Mesendoderm (in vitro differentiated cells): ENCODE measurements at regions not wholly inside any gene's neighbourhood (a gene's known extent, or its start where the extent isn't known, plus 50 kb on each side); places are given as distances from the start of the nearest gene placed in this dataset.

Experiments used
- DNase-seq: peaks from one replicate; pipeline ENCODE4 v3.0.0; 2013
- H2AK5ac ChIP-seq: 2 replicates; pipeline ENCODE4 v1.6.1; 2013; ENCODE audit warnings: low read length, inconsistent platforms
- H2BK120ac ChIP-seq: 2 replicates; pipeline ENCODE4 v1.6.1; 2013; ENCODE audit warnings: low read depth, mild to moderate bottlenecking, low read length, moderate library complexity, mixed read lengths
- H2BK15ac ChIP-seq: replicated peaks from 2 replicates; pipeline ENCODE4 v1.6.1; 2013; ENCODE audit warnings: low read depth, mild to moderate bottlenecking, moderate library complexity
- H2BK5ac ChIP-seq: 2 replicates; pipeline ENCODE4 v1.6.1; 2013; ENCODE audit warnings: low read length, inconsistent platforms
- H3K18ac ChIP-seq: 2 replicates; pipeline ENCODE4 v1.6.1; 2013; ENCODE audit warnings: mild to moderate bottlenecking, low read length, mixed read lengths
- H3K23ac ChIP-seq: one replicate; pipeline ENCODE4 v1.6.1; 2013; ENCODE audit warnings: low read length
- H3K27ac ChIP-seq: 2 replicates; pipeline ENCODE4 v1.5.1; 2013; ENCODE audit warnings: low read depth, mild to moderate bottlenecking, inconsistent platforms, low read length, moderate library complexity
- H3K27me3 ChIP-seq: 2 replicates; pipeline ENCODE4 v1.6.1; 2013; ENCODE audit warnings: low read length, control low read depth, mild to moderate bottlenecking, inconsistent platforms; ENCODE audit not compliant: insufficient read depth, poor library complexity
- H3K36me3 ChIP-seq: 2 replicates; pipeline ENCODE4 v1.6.1; 2013; ENCODE audit warnings: low read length, inconsistent platforms; ENCODE audit not compliant: control insufficient read depth, insufficient read depth
- H3K4ac ChIP-seq: one replicate; pipeline ENCODE4 v1.6.1; 2013; ENCODE audit warnings: low read depth, mild to moderate bottlenecking, low read length, moderate library complexity
- H3K4me1 ChIP-seq: 2 replicates; pipeline ENCODE4 v1.6.1; 2013; ENCODE audit warnings: low read depth, low read length, inconsistent platforms; ENCODE audit not compliant: control insufficient read depth
- H3K4me2 ChIP-seq: 2 replicates; pipeline ENCODE4 v1.6.1; 2013; ENCODE audit warnings: low read length
- H3K4me3 ChIP-seq: 2 replicates; pipeline ENCODE4 v1.5.1; 2013; ENCODE audit warnings: mild to moderate bottlenecking, low read length
- H3K56ac ChIP-seq: one replicate; pipeline ENCODE4 v1.6.1; 2013; ENCODE audit warnings: low read length
- H3K79me1 ChIP-seq: 2 replicates; pipeline ENCODE4 v1.6.1; 2013; ENCODE audit warnings: low read length, inconsistent platforms
- H3K79me2 ChIP-seq: 2 replicates; pipeline ENCODE4 v1.6.1; 2013; ENCODE audit warnings: mild to moderate bottlenecking, low read length; ENCODE audit not compliant: control insufficient read depth, insufficient read depth
- H3K9ac ChIP-seq: 2 replicates; pipeline ENCODE4 v1.6.1; 2013; ENCODE audit warnings: low read length, inconsistent platforms
- H4K5ac ChIP-seq: one replicate; pipeline ENCODE4 v1.6.1; 2013; ENCODE audit warnings: low read length
- H4K8ac ChIP-seq: one replicate; pipeline ENCODE4 v1.6.1; 2013; ENCODE audit warnings: low read depth, mild to moderate bottlenecking, control low read depth, low read length, moderate library complexity
- WGBS: extraction: QIAGEN DNeasy Blood & Tissue Kit; methylation state at CpG from one replicate; pipeline ENCODE4 v1.1.7; 2013; ENCODE audit warnings: low lambda C conversion rate, missing lambda C conversion rate; ENCODE audit not compliant: insufficient coverage; ENCODE audit errors: extremely low coverage; 5-methylcytosine and 5-hydroxymethylcytosine counted together

- Histone ChIP-seq H3K4me1 (no peaks in the 10 kb centered on the region), H3K36me3 (no peaks in the 10 kb centered on the region), H2BK15ac (no peak overlapping the region), H3K27me3 (no peaks in the 10 kb centered on the region), H3K9ac (no peak overlapping the region), H3K18ac (no peak overlapping the region), H3K56ac (no peak overlapping the region), H3K4me2 (no peak overlapping the region), H3K4me3 (no peak overlapping the region), H3K4ac (no peak overlapping the region), H2AK5ac (no peak overlapping the region), H3K23ac (no peak overlapping the region), H4K5ac (no peak overlapping the region), H4K8ac (no peak overlapping the region), H3K79me1 (no peaks in the 10 kb centered on the region), H2BK5ac (no peak overlapping the region), H3K79me2 (no peaks in the 10 kb centered on the region), H3K27ac (no peak overlapping the region), H2BK120ac (no peak overlapping the region)
- no peak for DNase-seq
- WGBS, result no CpG with 5 or more reads among the region's 9 CpGs
Measured at GRCh38 chr20:58587467-58587866, 63.6 kb upstream of the STX16 start.

- WGBS, result no CpG with 5 or more reads among the region's 6 CpGs
- H3K18ac ChIP-seq, result no peak overlapping the region
- no peak overlapping the region for H3K9ac ChIP-seq
- no peak overlapping the region for H4K5ac ChIP-seq
- H3K36me3 ChIP-seq, result no peaks in the 10 kb centered on the region
- no peak overlapping the region for H3K4ac ChIP-seq
- no peak overlapping the region for H3K27ac ChIP-seq
- H3K4me3 ChIP-seq, result no peak overlapping the region
- no peaks in the 10 kb centered on the region for H3K27me3 ChIP-seq
- no peak overlapping the region for H3K4me2 ChIP-seq
- H3K79me1 ChIP-seq, result no peaks in the 10 kb centered on the region
- no peaks in the 10 kb centered on the region for H3K79me2 ChIP-seq
- no peak overlapping the region for H2BK120ac ChIP-seq
- H2BK15ac ChIP-seq, result no peak overlapping the region
- no peak overlapping the region for H3K56ac ChIP-seq
- DNase-seq, result no peak
- no peak overlapping the region for H3K23ac ChIP-seq
- no peak overlapping the region for H2AK5ac ChIP-seq
- H4K8ac ChIP-seq, result no peak overlapping the region
- no peaks in the 10 kb centered on the region for H3K4me1 ChIP-seq
- no peak overlapping the region for H2BK5ac ChIP-seq
Measured at GRCh38 chr20:58586565-58587093, 64.5 kb upstream of the STX16 start.

GRCh38 chr20:58585753-58586540, 65.1 kb upstream of the STX16 start:
- no peaks in the 10 kb centered on the region for H3K27me3 ChIP-seq
- no peak overlapping the region for H3K4me3 ChIP-seq
- no peak overlapping the region for H3K9ac ChIP-seq
- no peak overlapping the region for H3K23ac ChIP-seq
- no peaks in the 10 kb centered on the region for H3K36me3 ChIP-seq
- no peaks in the 10 kb centered on the region for H3K79me1 ChIP-seq
- no peak overlapping the region for H3K4me2 ChIP-seq
- no peak overlapping the region for H2BK15ac ChIP-seq
- no CpG with 5 or more reads among the region's 8 CpGs for WGBS
- DNase-seq, result peak; percentile 25
- H3K27ac ChIP-seq, result no peak overlapping the region
- H4K8ac ChIP-seq, result no peak overlapping the region
- H2BK5ac ChIP-seq, result no peak overlapping the region
- H3K18ac ChIP-seq, result no peak overlapping the region
- H3K4me1 ChIP-seq, result no peaks in the 10 kb centered on the region
- no peak overlapping the region for H3K56ac ChIP-seq
- H2BK120ac ChIP-seq, result no peak overlapping the region
- no peak overlapping the region for H4K5ac ChIP-seq
- no peaks in the 10 kb centered on the region for H3K79me2 ChIP-seq
- H3K4ac ChIP-seq, result no peak overlapping the region
- no peak overlapping the region for H2AK5ac ChIP-seq

GRCh38 chr20:58584881-58585752, 66.0 kb upstream of the STX16 start:
- H3K79me1 ChIP-seq, result no peaks in the 10 kb centered on the region
- H3K9ac ChIP-seq, result no peak overlapping the region
- H3K27me3 ChIP-seq, result no peaks in the 10 kb centered on the region
- no peak overlapping the region for H4K8ac ChIP-seq
- H2BK5ac ChIP-seq, result no peak overlapping the region
- no peaks in the 10 kb centered on the region for H3K79me2 ChIP-seq
- H3K4me2 ChIP-seq, result no peak overlapping the region
- no peaks in the 10 kb centered on the region for H3K4me1 ChIP-seq
- peak; percentile 26 for DNase-seq
- H3K56ac ChIP-seq, result no peak overlapping the region
- no peak overlapping the region for H2AK5ac ChIP-seq
- no peak overlapping the region for H3K4me3 ChIP-seq
- H3K23ac ChIP-seq, result no peak overlapping the region
- H3K36me3 ChIP-seq, result no peaks in the 10 kb centered on the region
- H3K4ac ChIP-seq, result no peak overlapping the region
- H3K18ac ChIP-seq, result no peak overlapping the region
- H3K27ac ChIP-seq, result no peak overlapping the region
- no peak overlapping the region for H4K5ac ChIP-seq
- WGBS, result no CpG with 5 or more reads among the region's 9 CpGs
- H2BK15ac ChIP-seq, result no peak overlapping the region
- H2BK120ac ChIP-seq, result no peak overlapping the region

GRCh38 chr20:58584051-58584824, 66.8 kb upstream of the STX16 start:
- no peak overlapping the region for H2AK5ac ChIP-seq
- no CpG with 5 or more reads among the region's 8 CpGs for WGBS

More at GRCh38 chr20:58584051-58584824, 66.8 kb upstream of the STX16 start:
- Histone ChIP-seq H3K4me3 (no peak overlapping the region), H2BK120ac (no peak overlapping the region), H3K79me1 (no peaks in the 10 kb centered on the region), H2BK15ac (no peak overlapping the region), H3K56ac (no peak overlapping the region), H3K36me3 (no peaks in the 10 kb centered on the region), H2BK5ac (no peak overlapping the region), H3K4me2 (no peak overlapping the region), H3K79me2 (no peaks in the 10 kb centered on the region), H4K8ac (no peak overlapping the region), H3K4me1 (no peaks in the 10 kb centered on the region), H3K23ac (no peak overlapping the region), H3K4ac (no peak overlapping the region), H3K9ac (no peak overlapping the region), H3K27ac (no peak overlapping the region), H4K5ac (no peak overlapping the region), H3K18ac (no peak overlapping the region), H3K27me3 (no peaks in the 10 kb centered on the region)
- no peak for DNase-seq
